ENCODE measurements at regions not wholly inside any gene's neighbourhood (a gene's known extent, or its start where the extent isn't known, plus 50 kb on each side); places are given as distances from the start of the nearest gene placed in this dataset.

DNA sequence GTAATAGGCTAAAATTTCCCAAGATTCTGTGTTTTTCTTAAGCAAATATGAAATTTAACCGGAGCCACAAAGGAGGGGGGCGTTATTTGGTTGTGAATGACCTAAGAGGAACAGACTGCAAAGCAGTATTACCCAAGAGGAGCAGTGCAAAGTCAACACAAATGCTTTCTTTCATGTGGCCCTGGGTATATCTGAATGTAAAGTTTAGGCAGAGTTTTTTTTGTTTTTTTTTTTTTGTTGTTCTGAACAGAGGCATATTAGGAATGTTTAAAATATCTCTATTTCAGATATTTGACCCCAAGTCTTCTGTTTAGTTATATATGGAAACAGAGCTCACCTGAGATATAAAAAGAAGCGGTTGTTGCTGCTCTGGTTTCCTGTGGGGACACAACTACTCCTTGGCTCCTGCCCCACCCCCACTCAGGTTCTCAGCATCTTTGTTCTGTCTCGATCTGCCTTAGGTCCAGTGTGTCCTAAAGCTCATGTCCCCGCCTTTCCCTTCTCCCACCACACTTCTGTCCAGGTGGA, 220.7 kb downstream of the RFC3 start:
- TF ChIP-seq GATA2 (IDR thresholded peaks at IDR 0.05; ENCODE audit: low read depth, low read length): no peak
- TF ChIP-seq GATA3 (IDR thresholded peaks at IDR 0.05; ENCODE audit: low read depth, low read length): no peak

Data from SH-SY5Y (cell line).